GM19238 (cell line): ENCODE measurements at regions not wholly inside any gene's neighbourhood (a gene's known extent, or its start where the extent isn't known, plus 50 kb on each side); places are given as distances from the start of the nearest gene placed in this dataset.

Source experiments
- DNase-seq: peaks from one replicate; pipeline ENCODE4 v3.0.0; 2011; ENCODE audit warnings: low spot score; ENCODE audit not compliant: insufficient read length

- no peak for DNase-seq
Measured at GRCh38 chr14:82421286-82421685, 887.6 kb upstream of the SEL1L start.

- no peak for DNase-seq
Measured at GRCh38 chr14:82422230-82422629, 888.6 kb upstream of the SEL1L start.

- no peak for DNase-seq
Measured at GRCh38 chr14:82425261-82425660, 891.6 kb upstream of the SEL1L start.

- no peak for DNase-seq
Measured at GRCh38 chr14:82431031-82431430, 897.4 kb upstream of the SEL1L start.

- no peak for DNase-seq
Measured at GRCh38 chr14:82432301-82433105, 898.9 kb upstream of the SEL1L start.

GRCh38 chr14:82438436-82438835 lies 904.8 kb upstream of the SEL1L start:
- no peak for DNase-seq

GRCh38 chr14:82441270-82441669 lies 907.6 kb upstream of the SEL1L start:
- no peak for DNase-seq

GRCh38 chr14:82445810-82446570 lies 912.3 kb upstream of the SEL1L start:
- DNase-seq: no peak

- no peak for DNase-seq
Measured at GRCh38 chr14:82447586-82447985, 913.9 kb upstream of the SEL1L start.

- no peak for DNase-seq
Measured at GRCh38 chr14:82449926-82450468, 916.3 kb upstream of the SEL1L start.

- DNase-seq: no peak
Measured at GRCh38 chr14:82451675-82452074, 918.0 kb upstream of the SEL1L start.

- DNase-seq: no peak
Measured at GRCh38 chr14:82482345-82482744, 948.7 kb upstream of the SEL1L start.

- DNase-seq: no peak
Measured at GRCh38 chr14:82488473-82488872, 954.8 kb upstream of the SEL1L start.

GRCh38 chr14:82490397-82490796 lies 956.7 kb upstream of the SEL1L start:
- DNase-seq: no peak

- no peak for DNase-seq
Measured at GRCh38 chr14:82492157-82492556, 958.5 kb upstream of the SEL1L start.

- no peak for DNase-seq
Measured at GRCh38 chr14:82500222-82500621, 966.6 kb upstream of the SEL1L start.

- no peak for DNase-seq
Measured at GRCh38 chr14:82501554-82501953, 967.9 kb upstream of the SEL1L start.

- DNase-seq: no peak
Measured at GRCh38 chr14:82502043-82502442, 968.4 kb upstream of the SEL1L start.

GRCh38 chr14:82504894-82505293 lies 971.2 kb upstream of the SEL1L start:
- DNase-seq: no peak

GRCh38 chr14:82510007-82510406 lies 976.4 kb upstream of the SEL1L start:
- no peak for DNase-seq

- no peak for DNase-seq
Measured at GRCh38 chr14:82511399-82511798, 977.7 kb upstream of the SEL1L start.

GRCh38 chr14:82520765-82521164 lies 987.1 kb upstream of the SEL1L start:
- DNase-seq: no peak
